ENCODE measurements at regions not wholly inside any gene's neighbourhood (a gene's known extent, or its start where the extent isn't known, plus 50 kb on each side); places are given as distances from the start of the nearest gene placed in this dataset.

DNA sequence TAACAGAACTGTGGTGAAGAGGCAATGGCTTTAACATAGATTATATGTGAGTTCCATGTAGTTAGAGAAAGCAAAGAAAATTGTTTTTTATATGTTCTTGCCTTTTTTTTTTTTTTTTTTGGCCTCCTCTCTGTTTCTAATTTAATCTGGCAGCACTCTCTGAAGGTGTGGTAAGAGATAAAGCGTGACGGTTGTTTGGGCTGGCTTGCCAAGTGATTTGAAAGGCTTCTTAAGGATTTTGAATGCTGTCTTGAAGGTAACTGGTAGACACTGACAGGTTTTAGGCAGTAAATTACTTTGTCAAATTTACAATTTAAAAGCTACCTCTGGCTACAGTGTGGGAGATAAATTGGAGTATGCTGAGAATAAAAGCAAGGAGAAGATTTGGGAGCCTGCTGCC, 269.3 kb upstream of the HS3ST1 start:
- Mint-ChIP-seq H3K27me3 (ENCODE audit: low read depth) (no peaks in the 10 kb centered on the region), H3K36me3 (peaks cover 21% of the 10 kb centered on the region), H3K27ac (no peak overlapping the region), H3K9me3 (peaks cover 63% of the 10 kb centered on the region), H3K4me1 (no peaks in the 10 kb centered on the region), H3K4me3 (no peak overlapping the region)
- ChIA-PET CTCF (no interaction called here), POLR2A (no interaction called here)
- DNase-seq (ENCODE audit: low spot score) (no peak), ATAC-seq (no peak)
- TF ChIP-seq ZNF317 (CRISPR knock-in tag; IDR thresholded peaks at IDR 0.05; ENCODE audit: borderline replicate concordance, low read depth) (no peak), ELF4 (CRISPR knock-in tag; IDR thresholded peaks at IDR 0.05; ENCODE audit: low read depth) (no peak), TCF7 (CRISPR knock-in tag; IDR thresholded peaks at IDR 0.05; ENCODE audit: low read depth) (no peak), NR1H2 (CRISPR knock-in tag; IDR thresholded peaks at IDR 0.05) (no peak), ZNF423 (CRISPR knock-in tag; IDR thresholded peaks at IDR 0.05) (no peak), ATF1 (CRISPR knock-in tag; IDR thresholded peaks at IDR 0.05) (no peak), RORB (CRISPR knock-in tag; IDR thresholded peaks at IDR 0.05) (no peak), NR2C2 (CRISPR knock-in tag; IDR thresholded peaks at IDR 0.05) (no peak), CBFB (CRISPR knock-in tag; IDR thresholded peaks at IDR 0.05; ENCODE audit: low read depth) (no peak), FOXK1 (CRISPR knock-in tag; IDR thresholded peaks at IDR 0.05) (no peak), SP1 (CRISPR knock-in tag; conservative IDR thresholded peaks at IDR 0.05) (no peak), NR3C1 (CRISPR knock-in tag; conservative IDR thresholded peaks at IDR 0.05; ENCODE audit: low read depth) (no peak)
- TF ChIP-seq, protein P1, sequence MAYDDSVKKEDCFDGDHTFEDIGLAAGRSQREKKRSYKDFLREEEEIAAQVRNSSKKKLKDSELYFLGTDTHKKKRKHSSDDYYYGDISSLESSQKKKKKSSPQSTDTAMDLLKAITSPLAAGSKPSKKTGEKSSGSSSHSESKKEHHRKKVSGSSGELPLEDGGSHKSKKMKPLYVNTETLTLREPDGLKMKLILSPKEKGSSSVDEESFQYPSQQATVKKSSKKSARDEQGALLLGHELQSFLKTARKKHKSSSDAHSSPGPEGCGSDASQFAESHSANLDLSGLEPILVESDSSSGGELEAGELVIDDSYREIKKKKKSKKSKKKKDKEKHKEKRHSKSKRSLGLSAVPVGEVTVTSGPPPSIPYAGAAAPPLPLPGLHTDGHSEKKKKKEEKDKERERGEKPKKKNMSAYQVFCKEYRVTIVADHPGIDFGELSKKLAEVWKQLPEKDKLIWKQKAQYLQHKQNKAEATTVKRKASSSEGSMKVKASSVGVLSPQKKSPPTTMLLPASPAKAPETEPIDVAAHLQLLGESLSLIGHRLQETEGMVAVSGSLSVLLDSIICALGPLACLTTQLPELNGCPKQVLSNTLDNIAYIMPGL (CRISPR knock-in tag; IDR thresholded peaks at IDR 0.05), result no peak
- TF ChIP-seq, protein P2, sequence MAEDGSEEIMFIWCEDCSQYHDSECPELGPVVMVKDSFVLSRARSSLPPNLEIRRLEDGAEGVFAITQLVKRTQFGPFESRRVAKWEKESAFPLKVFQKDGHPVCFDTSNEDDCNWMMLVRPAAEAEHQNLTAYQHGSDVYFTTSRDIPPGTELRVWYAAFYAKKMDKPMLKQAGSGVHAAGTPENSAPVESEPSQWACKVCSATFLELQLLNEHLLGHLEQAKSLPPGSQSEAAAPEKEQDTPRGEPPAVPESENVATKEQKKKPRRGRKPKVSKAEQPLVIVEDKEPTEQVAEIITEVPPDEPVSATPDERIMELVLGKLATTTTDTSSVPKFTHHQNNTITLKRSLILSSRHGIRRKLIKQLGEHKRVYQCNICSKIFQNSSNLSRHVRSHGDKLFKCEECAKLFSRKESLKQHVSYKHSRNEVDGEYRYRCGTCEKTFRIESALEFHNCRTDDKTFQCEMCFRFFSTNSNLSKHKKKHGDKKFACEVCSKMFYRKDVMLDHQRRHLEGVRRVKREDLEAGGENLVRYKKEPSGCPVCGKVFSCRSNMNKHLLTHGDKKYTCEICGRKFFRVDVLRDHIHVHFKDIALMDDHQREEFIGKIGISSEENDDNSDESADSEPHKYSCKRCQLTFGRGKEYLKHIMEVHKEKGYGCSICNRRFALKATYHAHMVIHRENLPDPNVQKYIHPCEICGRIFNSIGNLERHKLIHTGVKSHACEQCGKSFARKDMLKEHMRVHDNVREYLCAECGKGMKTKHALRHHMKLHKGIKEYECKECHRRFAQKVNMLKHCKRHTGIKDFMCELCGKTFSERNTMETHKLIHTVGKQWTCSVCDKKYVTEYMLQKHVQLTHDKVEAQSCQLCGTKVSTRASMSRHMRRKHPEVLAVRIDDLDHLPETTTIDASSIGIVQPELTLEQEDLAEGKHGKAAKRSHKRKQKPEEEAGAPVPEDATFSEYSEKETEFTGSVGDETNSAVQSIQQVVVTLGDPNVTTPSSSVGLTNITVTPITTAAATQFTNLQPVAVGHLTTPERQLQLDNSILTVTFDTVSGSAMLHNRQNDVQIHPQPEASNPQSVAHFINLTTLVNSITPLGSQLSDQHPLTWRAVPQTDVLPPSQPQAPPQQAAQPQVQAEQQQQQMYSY (CRISPR knock-in tag; IDR thresholded peaks at IDR 0.05), result no peak
- TF ChIP-seq, protein P3, sequence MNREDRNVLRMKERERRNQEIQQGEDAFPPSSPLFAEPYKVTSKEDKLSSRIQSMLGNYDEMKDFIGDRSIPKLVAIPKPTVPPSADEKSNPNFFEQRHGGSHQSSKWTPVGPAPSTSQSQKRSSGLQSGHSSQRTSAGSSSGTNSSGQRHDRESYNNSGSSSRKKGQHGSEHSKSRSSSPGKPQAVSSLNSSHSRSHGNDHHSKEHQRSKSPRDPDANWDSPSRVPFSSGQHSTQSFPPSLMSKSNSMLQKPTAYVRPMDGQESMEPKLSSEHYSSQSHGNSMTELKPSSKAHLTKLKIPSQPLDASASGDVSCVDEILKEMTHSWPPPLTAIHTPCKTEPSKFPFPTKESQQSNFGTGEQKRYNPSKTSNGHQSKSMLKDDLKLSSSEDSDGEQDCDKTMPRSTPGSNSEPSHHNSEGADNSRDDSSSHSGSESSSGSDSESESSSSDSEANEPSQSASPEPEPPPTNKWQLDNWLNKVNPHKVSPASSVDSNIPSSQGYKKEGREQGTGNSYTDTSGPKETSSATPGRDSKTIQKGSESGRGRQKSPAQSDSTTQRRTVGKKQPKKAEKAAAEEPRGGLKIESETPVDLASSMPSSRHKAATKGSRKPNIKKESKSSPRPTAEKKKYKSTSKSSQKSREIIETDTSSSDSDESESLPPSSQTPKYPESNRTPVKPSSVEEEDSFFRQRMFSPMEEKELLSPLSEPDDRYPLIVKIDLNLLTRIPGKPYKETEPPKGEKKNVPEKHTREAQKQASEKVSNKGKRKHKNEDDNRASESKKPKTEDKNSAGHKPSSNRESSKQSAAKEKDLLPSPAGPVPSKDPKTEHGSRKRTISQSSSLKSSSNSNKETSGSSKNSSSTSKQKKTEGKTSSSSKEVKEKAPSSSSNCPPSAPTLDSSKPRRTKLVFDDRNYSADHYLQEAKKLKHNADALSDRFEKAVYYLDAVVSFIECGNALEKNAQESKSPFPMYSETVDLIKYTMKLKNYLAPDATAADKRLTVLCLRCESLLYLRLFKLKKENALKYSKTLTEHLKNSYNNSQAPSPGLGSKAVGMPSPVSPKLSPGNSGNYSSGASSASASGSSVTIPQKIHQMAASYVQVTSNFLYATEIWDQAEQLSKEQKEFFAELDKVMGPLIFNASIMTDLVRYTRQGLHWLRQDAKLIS (CRISPR knock-in tag; IDR thresholded peaks at IDR 0.05; ENCODE audit: borderline replicate concordance), result no peak
- TF ChIP-seq, protein P4, sequence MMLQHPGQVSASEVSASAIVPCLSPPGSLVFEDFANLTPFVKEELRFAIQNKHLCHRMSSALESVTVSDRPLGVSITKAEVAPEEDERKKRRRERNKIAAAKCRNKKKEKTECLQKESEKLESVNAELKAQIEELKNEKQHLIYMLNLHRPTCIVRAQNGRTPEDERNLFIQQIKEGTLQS (CRISPR knock-in tag; conservative IDR thresholded peaks at IDR 0.05), result no peak
- TF ChIP-seq, protein P5, sequence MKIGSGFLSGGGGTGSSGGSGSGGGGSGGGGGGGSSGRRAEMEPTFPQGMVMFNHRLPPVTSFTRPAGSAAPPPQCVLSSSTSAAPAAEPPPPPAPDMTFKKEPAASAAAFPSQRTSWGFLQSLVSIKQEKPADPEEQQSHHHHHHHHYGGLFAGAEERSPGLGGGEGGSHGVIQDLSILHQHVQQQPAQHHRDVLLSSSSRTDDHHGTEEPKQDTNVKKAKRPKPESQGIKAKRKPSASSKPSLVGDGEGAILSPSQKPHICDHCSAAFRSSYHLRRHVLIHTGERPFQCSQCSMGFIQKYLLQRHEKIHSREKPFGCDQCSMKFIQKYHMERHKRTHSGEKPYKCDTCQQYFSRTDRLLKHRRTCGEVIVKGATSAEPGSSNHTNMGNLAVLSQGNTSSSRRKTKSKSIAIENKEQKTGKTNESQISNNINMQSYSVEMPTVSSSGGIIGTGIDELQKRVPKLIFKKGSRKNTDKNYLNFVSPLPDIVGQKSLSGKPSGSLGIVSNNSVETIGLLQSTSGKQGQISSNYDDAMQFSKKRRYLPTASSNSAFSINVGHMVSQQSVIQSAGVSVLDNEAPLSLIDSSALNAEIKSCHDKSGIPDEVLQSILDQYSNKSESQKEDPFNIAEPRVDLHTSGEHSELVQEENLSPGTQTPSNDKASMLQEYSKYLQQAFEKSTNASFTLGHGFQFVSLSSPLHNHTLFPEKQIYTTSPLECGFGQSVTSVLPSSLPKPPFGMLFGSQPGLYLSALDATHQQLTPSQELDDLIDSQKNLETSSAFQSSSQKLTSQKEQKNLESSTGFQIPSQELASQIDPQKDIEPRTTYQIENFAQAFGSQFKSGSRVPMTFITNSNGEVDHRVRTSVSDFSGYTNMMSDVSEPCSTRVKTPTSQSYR (CRISPR knock-in tag; IDR thresholded peaks at IDR 0.05), result no peak
- TF ChIP-seq, protein P6, sequence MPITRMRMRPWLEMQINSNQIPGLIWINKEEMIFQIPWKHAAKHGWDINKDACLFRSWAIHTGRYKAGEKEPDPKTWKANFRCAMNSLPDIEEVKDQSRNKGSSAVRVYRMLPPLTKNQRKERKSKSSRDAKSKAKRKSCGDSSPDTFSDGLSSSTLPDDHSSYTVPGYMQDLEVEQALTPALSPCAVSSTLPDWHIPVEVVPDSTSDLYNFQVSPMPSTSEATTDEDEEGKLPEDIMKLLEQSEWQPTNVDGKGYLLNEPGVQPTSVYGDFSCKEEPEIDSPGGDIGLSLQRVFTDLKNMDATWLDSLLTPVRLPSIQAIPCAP (CRISPR knock-in tag; IDR thresholded peaks at IDR 0.05), result no peak
- TF ChIP-seq, protein P7, sequence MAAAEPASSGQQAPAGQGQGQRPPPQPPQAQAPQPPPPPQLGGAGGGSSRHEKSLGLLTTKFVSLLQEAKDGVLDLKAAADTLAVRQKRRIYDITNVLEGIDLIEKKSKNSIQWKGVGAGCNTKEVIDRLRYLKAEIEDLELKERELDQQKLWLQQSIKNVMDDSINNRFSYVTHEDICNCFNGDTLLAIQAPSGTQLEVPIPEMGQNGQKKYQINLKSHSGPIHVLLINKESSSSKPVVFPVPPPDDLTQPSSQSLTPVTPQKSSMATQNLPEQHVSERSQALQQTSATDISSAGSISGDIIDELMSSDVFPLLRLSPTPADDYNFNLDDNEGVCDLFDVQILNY (CRISPR knock-in tag; IDR thresholded peaks at IDR 0.05), result no peak
- TF ChIP-seq, protein P8, sequence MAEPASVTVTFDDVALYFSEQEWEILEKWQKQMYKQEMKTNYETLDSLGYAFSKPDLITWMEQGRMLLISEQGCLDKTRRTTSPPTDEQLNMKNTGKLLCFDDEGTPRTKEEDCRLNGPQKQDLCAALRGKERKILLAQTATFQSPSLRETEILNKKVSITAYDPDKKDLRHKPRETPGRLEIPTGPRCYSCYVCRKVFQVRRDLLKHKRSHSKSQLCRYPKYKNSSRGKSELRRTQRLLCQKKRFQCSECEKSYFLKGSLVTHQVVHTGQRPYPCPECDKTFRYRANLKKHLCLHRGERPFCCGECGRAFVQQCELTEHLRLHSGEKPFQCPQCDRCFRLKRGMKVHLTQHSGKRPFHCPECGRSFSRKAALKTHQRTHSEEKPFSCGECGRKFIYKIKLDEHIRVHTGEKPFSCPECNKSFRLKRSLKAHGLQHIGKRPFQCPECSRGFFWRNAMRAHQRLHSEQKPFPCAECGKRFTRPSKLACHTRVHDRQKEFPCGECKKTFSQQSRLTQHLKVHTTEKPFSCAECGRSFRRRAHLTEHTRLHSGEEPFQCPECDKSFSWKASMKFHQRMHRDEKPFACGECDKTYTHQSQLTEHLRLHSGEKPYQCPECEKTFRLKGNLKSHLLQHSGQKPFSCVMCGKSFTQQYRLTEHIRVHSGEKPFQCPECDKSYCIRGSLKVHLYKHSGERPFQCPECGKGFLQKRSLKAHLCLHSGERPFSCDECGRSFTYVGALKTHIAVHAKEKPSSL (CRISPR knock-in tag; conservative IDR thresholded peaks at IDR 0.05), result no peak
